ENCODE measurements at regions not wholly inside any gene's neighbourhood (a gene's known extent, or its start where the extent isn't known, plus 50 kb on each side); places are given as distances from the start of the nearest gene placed in this dataset.

GRCh38 chr3:76698136-76698706, 341.7 kb upstream of the ROBO2 start:
- DNase-seq (ENCODE audit: extremely low read depth, low read depth): no peak
- TF ChIP-seq CTCF (IDR thresholded peaks at IDR 0.05; ENCODE audit: low read depth, low read length, missing control alignments): no peak
- H3K4me3 ChIP-seq (replicated peaks; ENCODE audit: low read depth, low read length): no peak overlapping the region

GRCh38 chr3:76699846-76700245, 340.1 kb upstream of the ROBO2 start:
- no peak for TF ChIP-seq CTCF (IDR thresholded peaks at IDR 0.05; ENCODE audit: low read depth, low read length, missing control alignments)
- DNase-seq (ENCODE audit: extremely low read depth, low read depth): no peak
- no peak overlapping the region for H3K4me3 ChIP-seq (replicated peaks; ENCODE audit: low read depth, low read length)

- no peak overlapping the region for H3K4me3 ChIP-seq (replicated peaks; ENCODE audit: low read depth, low read length)
- TF ChIP-seq CTCF (IDR thresholded peaks at IDR 0.05; ENCODE audit: low read depth, low read length, missing control alignments): no peak
- no peak for DNase-seq (ENCODE audit: extremely low read depth, low read depth)
Observed at GRCh38 chr3:76700323-76700722, 339.6 kb upstream of the ROBO2 start.

GRCh38 chr3:76702676-76703075, 337.2 kb upstream of the ROBO2 start:
- TF ChIP-seq CTCF (IDR thresholded peaks at IDR 0.05; ENCODE audit: low read depth, low read length, missing control alignments): no peak
- DNase-seq (ENCODE audit: extremely low read depth, low read depth): no peak
- H3K4me3 ChIP-seq (replicated peaks; ENCODE audit: low read depth, low read length): no peak overlapping the region

- no peak for TF ChIP-seq CTCF (IDR thresholded peaks at IDR 0.05; ENCODE audit: low read depth, low read length, missing control alignments)
- DNase-seq (ENCODE audit: extremely low read depth, low read depth): no peak
- no peak overlapping the region for H3K4me3 ChIP-seq (replicated peaks; ENCODE audit: low read depth, low read length)
Observed at GRCh38 chr3:76715426-76715825, 324.5 kb upstream of the ROBO2 start.

- H3K4me3 ChIP-seq (replicated peaks; ENCODE audit: low read depth, low read length): no peak overlapping the region
- no peak for DNase-seq (ENCODE audit: extremely low read depth, low read depth)
- TF ChIP-seq CTCF (IDR thresholded peaks at IDR 0.05; ENCODE audit: low read depth, low read length, missing control alignments): no peak
Observed at GRCh38 chr3:76723366-76723765, 316.5 kb upstream of the ROBO2 start.

- no peak for DNase-seq (ENCODE audit: extremely low read depth, low read depth)
- no peak for TF ChIP-seq CTCF (IDR thresholded peaks at IDR 0.05; ENCODE audit: low read depth, low read length, missing control alignments)
- no peak overlapping the region for H3K4me3 ChIP-seq (replicated peaks; ENCODE audit: low read depth, low read length)
Observed at GRCh38 chr3:76724075-76724474, 315.8 kb upstream of the ROBO2 start.
